Ectodermal cell (in vitro differentiated cells): ENCODE measurements at regions not wholly inside any gene's neighbourhood (a gene's known extent, or its start where the extent isn't known, plus 50 kb on each side); places are given as distances from the start of the nearest gene placed in this dataset.

ENCODE experiments used
- H3K27ac ChIP-seq: 2 replicates; pipeline ENCODE4 v1.7.0; 2013; ENCODE audit warnings: mild to moderate bottlenecking, low read depth, low read length; ENCODE audit not compliant: insufficient read depth, poor library complexity, severe bottlenecking
- H3K27me3 ChIP-seq: 2 replicates; pipeline ENCODE4 v1.7.0; 2013; ENCODE audit warnings: mild to moderate bottlenecking, low read length; ENCODE audit not compliant: insufficient read depth, control insufficient read depth, poor library complexity, severe bottlenecking
- H3K36me3 ChIP-seq: one replicate; pipeline ENCODE4 v1.7.0; 2013; ENCODE audit warnings: low read length; ENCODE audit not compliant: control insufficient read depth, insufficient read depth
- H3K4me1 ChIP-seq: one replicate; pipeline ENCODE4 v1.7.0; 2013; ENCODE audit warnings: low read length; ENCODE audit not compliant: control insufficient read depth, insufficient read depth
- H3K4me3 ChIP-seq: 2 replicates; pipeline ENCODE4 v1.7.0; 2013; ENCODE audit warnings: low read depth, low read length, control low read depth; ENCODE audit not compliant: insufficient read depth
- H3K9me3 ChIP-seq: 2 replicates; pipeline ENCODE4 v1.7.0; 2013; ENCODE audit warnings: mild to moderate bottlenecking, low read length, moderate library complexity; ENCODE audit not compliant: control insufficient read depth
- WGBS, 2 experiments: methylation state at CpG; one replicate each; pipeline ENCODE4 v1.1.7; 2013; ENCODE audit warnings: missing lambda C conversion rate in 2 of 2; 5-methylcytosine and 5-hydroxymethylcytosine counted together

DNA sequence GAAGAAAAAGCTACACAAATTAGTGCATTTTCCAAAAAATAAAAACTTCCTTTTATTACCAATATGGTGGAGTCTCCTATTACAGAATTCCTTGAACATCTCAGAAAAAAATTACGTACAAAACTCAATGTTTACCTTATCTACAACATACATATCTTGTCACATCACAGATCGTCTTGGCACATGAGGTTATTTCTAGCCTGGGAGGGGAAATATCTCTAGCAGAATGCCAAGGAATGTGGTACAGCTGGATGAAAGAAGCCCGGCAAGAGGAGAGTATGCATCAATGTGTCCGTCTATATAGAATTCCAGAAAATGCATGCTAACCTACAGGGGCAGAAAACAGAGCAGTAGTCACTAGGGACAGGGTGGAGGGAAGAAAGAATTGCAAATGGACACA is 443.8 kb downstream of the ZSWIM6 start:
- H3K27me3 ChIP-seq = no peaks in the 10 kb centered on the region
- no peaks in the 10 kb centered on the region for H3K36me3 ChIP-seq
- 95 to 98% methylated on average over 4 of the region's 4 CpGs for WGBS, 2 experiments
- no peak overlapping the region for H3K27ac ChIP-seq
- H3K4me3 ChIP-seq = no peak overlapping the region
- H3K9me3 ChIP-seq = no peaks in the 10 kb centered on the region
- H3K4me1 ChIP-seq = no peaks in the 10 kb centered on the region

- H3K36me3 ChIP-seq = no peaks in the 10 kb centered on the region
- no peaks in the 10 kb centered on the region for H3K27me3 ChIP-seq
- H3K4me1 ChIP-seq = no peaks in the 10 kb centered on the region
- H3K4me3 ChIP-seq = no peak overlapping the region
- 85 to 95% methylated on average over 6 of the region's 6 CpGs for WGBS, 2 experiments
- no peaks in the 10 kb centered on the region for H3K9me3 ChIP-seq
- no peak overlapping the region for H3K27ac ChIP-seq
These were observed 445.2 kb downstream of the ZSWIM6 start for GRCh38 chr5:61777292-61777691.

DNA sequence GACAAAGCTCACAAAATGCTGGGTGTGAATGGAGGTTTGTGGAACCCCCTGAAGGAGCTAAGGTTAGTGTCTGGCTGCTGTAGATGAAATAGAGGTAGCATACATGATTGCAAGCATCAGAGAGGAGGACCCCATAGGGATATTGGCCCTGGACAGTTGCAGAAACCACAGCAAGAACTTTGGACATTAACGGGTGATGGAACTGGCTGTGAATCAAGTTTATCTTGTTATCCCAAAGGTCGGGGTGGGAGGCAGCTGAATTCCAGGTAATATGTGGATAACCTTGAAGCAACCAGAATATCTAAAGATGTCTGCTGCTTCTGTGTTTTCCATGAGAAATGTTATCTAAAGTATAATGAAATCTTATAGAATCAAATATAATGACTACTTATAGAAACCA is 447.7 kb downstream of the ZSWIM6 start:
- Histone ChIP-seq H3K27ac (no peak overlapping the region), H3K4me3 (no peak overlapping the region), H3K27me3 (no peaks in the 10 kb centered on the region), H3K9me3 (no peaks in the 10 kb centered on the region), H3K4me1 (peaks cover 5% of the 10 kb centered on the region), H3K36me3 (no peaks in the 10 kb centered on the region)
- 92 to 95% methylated on average over 2 of the region's 2 CpGs for WGBS, 2 experiments

GRCh38 chr5:61783481-61783880 is 451.4 kb downstream of the ZSWIM6 start:
- Histone ChIP-seq H3K27ac (no peak overlapping the region), H3K9me3 (no peaks in the 10 kb centered on the region), H3K4me3 (no peak overlapping the region), H3K36me3 (no peaks in the 10 kb centered on the region), H3K4me1 (peaks cover 5% of the 10 kb centered on the region), H3K27me3 (no peaks in the 10 kb centered on the region)
- WGBS, 2 experiments = 82 to 93% methylated on average over 2 of the region's 2 CpGs

DNA sequence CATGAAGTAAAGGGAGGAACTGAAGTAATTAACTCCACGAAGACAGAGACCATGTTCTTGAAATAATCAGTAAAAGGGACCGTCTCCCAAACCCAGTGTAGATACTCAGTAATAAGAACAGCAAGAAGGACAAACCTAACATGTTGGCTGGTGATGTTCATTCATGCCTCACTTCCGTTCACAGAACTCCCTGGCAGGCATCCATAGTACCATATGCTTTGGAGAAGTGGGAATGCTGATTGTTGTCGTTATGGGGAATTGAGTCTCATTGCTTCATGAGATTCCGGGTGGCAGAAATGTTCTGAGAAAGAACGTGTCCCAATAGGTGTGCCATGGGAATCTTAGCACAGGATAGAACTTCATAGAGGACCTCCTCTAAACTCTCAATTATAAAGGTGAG is 452.3 kb downstream of the ZSWIM6 start:
- no peaks in the 10 kb centered on the region for H3K9me3 ChIP-seq
- no peak overlapping the region for H3K27ac ChIP-seq
- H3K4me1 ChIP-seq = peaks cover 5% of the 10 kb centered on the region
- 93% methylated on average over 6 of the region's 6 CpGs for WGBS, 2 experiments
- no peaks in the 10 kb centered on the region for H3K36me3 ChIP-seq
- H3K27me3 ChIP-seq = no peaks in the 10 kb centered on the region
- no peak overlapping the region for H3K4me3 ChIP-seq

DNA sequence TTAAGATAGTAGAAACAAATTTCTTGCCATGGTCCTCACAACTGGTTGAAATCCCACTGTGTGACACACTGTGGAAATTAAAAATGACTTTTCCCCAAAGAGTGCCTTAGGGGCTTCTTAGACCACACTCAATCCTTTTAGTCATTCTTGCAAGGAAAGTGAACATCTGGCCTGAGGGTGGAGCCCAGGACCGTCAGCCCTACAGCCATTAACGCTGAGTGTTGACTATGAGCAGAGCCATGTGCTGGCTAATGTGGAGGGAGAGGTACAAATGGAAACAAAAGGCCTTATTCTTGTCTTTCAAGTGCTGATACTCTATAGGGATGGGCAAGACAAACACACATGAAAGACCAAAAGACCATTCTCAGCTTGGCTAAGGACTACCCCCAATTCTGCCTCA is 456.5 kb downstream of the ZSWIM6 start:
- H3K27ac ChIP-seq = no peak overlapping the region
- H3K4me1 ChIP-seq = no peaks in the 10 kb centered on the region
- no peaks in the 10 kb centered on the region for H3K36me3 ChIP-seq
- 83 to 87% methylated on average over 2 of the region's 2 CpGs for whole genome bisulfite sequencing, 2 experiments
- no peaks in the 10 kb centered on the region for H3K27me3 ChIP-seq
- H3K4me3 ChIP-seq = no peak overlapping the region
- no peaks in the 10 kb centered on the region for H3K9me3 ChIP-seq

DNA sequence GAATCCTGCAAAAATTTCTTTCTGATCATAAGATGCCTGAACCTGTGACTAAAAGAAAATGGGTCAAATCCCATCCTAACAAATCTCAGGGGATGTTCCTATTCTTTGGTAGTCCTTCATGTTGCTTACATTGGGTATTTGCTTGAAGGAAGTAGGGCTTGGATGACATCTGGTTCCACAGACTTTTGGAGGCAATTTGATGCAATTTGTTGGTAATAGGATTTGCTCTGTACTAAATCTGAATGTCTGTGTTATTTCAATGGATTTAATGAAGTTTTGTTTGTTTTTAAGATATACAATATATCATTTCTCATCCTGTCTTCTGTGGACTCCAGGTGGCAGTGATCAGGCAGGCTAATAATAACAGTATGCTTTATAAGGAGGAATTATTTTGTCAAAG is 457.9 kb downstream of the ZSWIM6 start:
- Histone ChIP-seq H3K4me1 (no peaks in the 10 kb centered on the region), H3K9me3 (no peaks in the 10 kb centered on the region), H3K36me3 (no peaks in the 10 kb centered on the region), H3K27me3 (no peaks in the 10 kb centered on the region), H3K27ac (no peak overlapping the region), H3K4me3 (no peak overlapping the region)

- H3K4me1 ChIP-seq = no peaks in the 10 kb centered on the region
- no peaks in the 10 kb centered on the region for H3K27me3 ChIP-seq
- 90 to 95% methylated on average over 2 of the region's 2 CpGs for WGBS, 2 experiments
- no peaks in the 10 kb centered on the region for H3K36me3 ChIP-seq
- H3K9me3 ChIP-seq = no peaks in the 10 kb centered on the region
- H3K4me3 ChIP-seq = no peak overlapping the region
- H3K27ac ChIP-seq = no peak overlapping the region
These were observed 458.6 kb downstream of the ZSWIM6 start for GRCh38 chr5:61790678-61791077.

DNA sequence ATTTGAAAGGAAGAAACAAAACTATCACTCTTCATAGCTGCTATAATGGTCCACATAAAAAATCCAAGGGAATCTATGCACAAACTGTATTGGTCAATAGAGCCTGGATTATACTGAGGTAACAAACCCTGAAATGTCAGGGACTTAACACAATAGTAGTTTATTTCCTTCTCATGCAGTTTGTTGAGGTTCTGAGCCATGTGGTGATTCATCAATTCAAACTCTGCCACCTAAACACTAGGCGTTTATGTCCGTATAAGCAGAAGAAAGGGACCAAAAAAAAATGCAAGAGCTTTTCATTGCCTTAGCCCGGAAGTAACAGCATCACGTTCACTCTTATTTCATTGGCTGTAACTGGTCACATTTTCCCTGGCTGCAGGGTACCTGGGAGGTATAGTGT is 464.7 kb downstream of the ZSWIM6 start:
- Histone ChIP-seq H3K4me1 (no peaks in the 10 kb centered on the region), H3K4me3 (no peak overlapping the region), H3K36me3 (no peaks in the 10 kb centered on the region), H3K9me3 (no peaks in the 10 kb centered on the region), H3K27me3 (no peaks in the 10 kb centered on the region), H3K27ac (no peak overlapping the region)
- 92% methylated on average over 4 of the region's 4 CpGs for WGBS, 2 experiments

- H3K27me3 ChIP-seq = no peaks in the 10 kb centered on the region
- no peaks in the 10 kb centered on the region for H3K36me3 ChIP-seq
- WGBS, 2 experiments = 96 to 99% methylated on average over 4 of the region's 4 CpGs
- H3K27ac ChIP-seq = no peak overlapping the region
- H3K4me1 ChIP-seq = no peaks in the 10 kb centered on the region
- H3K9me3 ChIP-seq = no peaks in the 10 kb centered on the region
- H3K4me3 ChIP-seq = no peak overlapping the region
These were observed 468.4 kb downstream of the ZSWIM6 start for GRCh38 chr5:61800450-61800849.

- Histone ChIP-seq H3K4me1 (no peaks in the 10 kb centered on the region), H3K27ac (no peak overlapping the region), H3K4me3 (no peak overlapping the region), H3K36me3 (no peaks in the 10 kb centered on the region), H3K9me3 (no peaks in the 10 kb centered on the region), H3K27me3 (no peaks in the 10 kb centered on the region)
- 78 to 83% methylated on average over 4 of the region's 4 CpGs for WGBS, 2 experiments
These were observed 469.1 kb downstream of the ZSWIM6 start for GRCh38 chr5:61801174-61801573.
